GM12878 (cell line): ENCODE measurements at regions not wholly inside any gene's neighbourhood (a gene's known extent, or its start where the extent isn't known, plus 50 kb on each side); places are given as distances from the start of the nearest gene placed in this dataset.

Experiments
- ATAC-seq: fragments of 200-7000 bp; cut with Tn5 transposase; 3 replicates; pipeline ENCODE4 v1.9.1; 2020; ENCODE audit warnings: mild to moderate bottlenecking, moderate library complexity
- BruUV-seq: library from RNA; stranded (reverse); fragments of 400-500 nt; replicated peaks from 2 replicates; lab custom pipeline; 2021; lab: Mats Ljungman, UMichigan
- CTCF ChIA-PET: fragments of 300-600 bp; sonication (Branson Sonifier 250); formaldehyde crosslinking; extraction: SDS; loops from one replicate; lab custom pipeline; 2021; ENCODE audit warnings: inconsistent platforms; lab: Yijun Ruan, JAX
- POLR2A ChIA-PET: fragments of 350-600 bp; formaldehyde crosslinking; extraction: SDS; loops from one replicate; lab custom pipeline; 2021; ENCODE audit warnings: inconsistent platforms; lab: Charles Lee
- RAD21 ChIA-PET: fragments of 300-600 bp; sonication (Branson Sonifier 250); formaldehyde crosslinking; loops from one replicate; lab custom pipeline; 2023; ENCODE audit warnings: antibody characterized with exemption; ENCODE audit not compliant: unreplicated experiment; lab: Charles Lee
- SMC1A ChIA-PET: fragments of 300-600 bp; sonication (Branson Sonifier 250); formaldehyde crosslinking; loops from one replicate; lab custom pipeline; 2023; ENCODE audit not compliant: unreplicated experiment, uncharacterized antibody; lab: Charles Lee
- DNase-seq: peaks from one replicate; pipeline ENCODE4 v3.0.0-alpha.2; 2011; ENCODE audit warnings: low read depth, low spot score
- FAIRE-seq: peaks from 3 replicates; lab custom pipeline; 2011; peaks lifted over from hg19 to GRCh38; lab: Jason Lieb, UNC
- H2AFZ ChIP-seq: 2 replicates; pipeline ENCODE4 v1.6.0; 2011; ENCODE audit warnings: low read depth, low read length, control low read depth; ENCODE audit not compliant: control insufficient read depth
- H3K27ac ChIP-seq: 2 replicates; pipeline ENCODE4 v1.5.1; 2011; ENCODE audit warnings: control low read depth; ENCODE audit not compliant: control insufficient read depth, insufficient read depth
- H3K27me3 ChIP-seq, 2 experiments: replicated peaks in 1 of 2; 2 replicates each; pipeline versions ENCODE4 v1.6.0 to v1.6.1; 2011; ENCODE audit warnings: low read length in 1 of 2; ENCODE audit not compliant: control insufficient read depth in 2 of 2, insufficient read depth in 2 of 2
- H3K36me3 ChIP-seq, 2 experiments: 2 replicates each; pipeline ENCODE4 v1.5.1; 2011; ENCODE audit warnings: low read length in 1 of 2; ENCODE audit not compliant: control insufficient read depth in 2 of 2, insufficient read depth in 2 of 2
- H3K4me1 ChIP-seq: 2 replicates; pipeline ENCODE4 v1.6.1; 2011; ENCODE audit warnings: mild to moderate bottlenecking, low read length, moderate library complexity, mixed read lengths; ENCODE audit not compliant: control insufficient read depth, insufficient read depth
- H3K4me2 ChIP-seq: 2 replicates; pipeline ENCODE4 v1.6.0; 2011; ENCODE audit warnings: control low read depth; ENCODE audit not compliant: control insufficient read depth, insufficient read depth
- H3K4me3 ChIP-seq: fragments of 200-600 bp; sonication (generic); 2 replicates; pipeline ENCODE4 v1.5.1; 2016
- H3K79me2 ChIP-seq: 2 replicates; pipeline ENCODE4 v1.6.0; 2011; ENCODE audit warnings: low read length; ENCODE audit not compliant: control insufficient read depth, insufficient read depth
- H3K9ac ChIP-seq: 2 replicates; pipeline ENCODE4 v1.8.0; 2011; ENCODE audit warnings: low read length, control low read depth, mixed read lengths; ENCODE audit not compliant: control insufficient read depth, insufficient read depth
- H3K9me3 ChIP-seq: replicated peaks from 3 replicates; pipeline ENCODE4 v1.5.1; 2011; ENCODE audit warnings: mild to moderate bottlenecking, low read length; ENCODE audit not compliant: control insufficient read depth, insufficient read depth
- H4K20me1 ChIP-seq: 2 replicates; pipeline ENCODE4 v1.6.0; 2011; ENCODE audit not compliant: control insufficient read depth, insufficient read depth
- FOXM1 ChIP-seq: IDR thresholded peaks from 2 replicates; pipeline ENCODE4 v1.6.1; 2012; ENCODE audit warnings: low read depth, mild to moderate bottlenecking, inconsistent platforms, low read length, moderate library complexity
- HDAC6 ChIP-seq: fragments of 200-600 bp; sonication (generic); IDR thresholded peaks from one replicate; pipeline ENCODE4 v1.8.0; 2017; ENCODE audit warnings: antibody characterized with exemption; ENCODE audit not compliant: unreplicated experiment
- HSF1 ChIP-seq: fragments of 150-350 bp; IDR thresholded peaks from 2 replicates; pipeline ENCODE4 v1.6.1; 2014; ENCODE audit warnings: mild to moderate bottlenecking, low read depth, low read length
- SIN3A ChIP-seq: IDR thresholded peaks from 2 replicates; pipeline ENCODE4 v1.6.1; 2012; ENCODE audit warnings: low read depth, low read length, improper control_type of control experiment
- SIX5 ChIP-seq: IDR thresholded peaks from 2 replicates; pipeline ENCODE4 v1.6.1; 2011; ENCODE audit warnings: mild to moderate bottlenecking, low read depth, low read length, moderate library complexity; ENCODE audit not compliant: severe bottlenecking
- SRF ChIP-seq, 2 experiments: IDR thresholded peaks; 2 replicates each; pipeline ENCODE4 v1.6.1; 2011; ENCODE audit warnings: low read depth in 2 of 2, low read length in 2 of 2, mild to moderate bottlenecking in 1 of 2, moderate library complexity in 1 of 2
- ZNF687 ChIP-seq: fragments of 450-650 bp; IDR thresholded peaks from 2 replicates; pipeline ENCODE4 v1.6.1; 2017; ENCODE audit warnings: mild to moderate bottlenecking, moderate library complexity
- WGBS: methylation state at CpG from one replicate; pipeline ENCODE4 v1.1.6; 2016; ENCODE audit warnings: low lambda C conversion rate; ENCODE audit not compliant: insufficient replicate concordance, insufficient coverage; ENCODE audit errors: missing lambda C conversion rate; 5-methylcytosine and 5-hydroxymethylcytosine counted together
- in situ Hi-C: fragments of 300-500 bp; cut with MboI; formaldehyde crosslinking; loops from 9 replicates; pipeline ENCODE4 v1.14.3; 2018; ENCODE audit warnings: mixed read lengths
- intact Hi-C: fragments of 100-400 bp; cut with micrococcal nuclease; formaldehyde crosslinking; loops from one replicate; pipeline ENCODE4 v1.14.2; 2022; ENCODE audit not compliant: unreplicated experiment

GRCh38 chr20:24817351-24817750 lies 131.7 kb upstream of the CST7 start (continued):
- TF ChIP-seq ZNF687: no peak
- TF ChIP-seq SRF (IDR thresholded peaks at IDR 0.05; ENCODE audit: low read depth in 2 of 2, low read length in 2 of 2): no peak
- no peak for TF ChIP-seq HDAC6
- TF ChIP-seq FOXM1: no peak

GRCh38 chr20:24818056-24818455 lies 131.0 kb upstream of the CST7 start:
- in situ Hi-C loops: no loop called here
- H3K36me3 ChIP-seq: no peaks in the 10 kb centered on the region
- no peak overlapping the region for H3K9ac ChIP-seq
- H3K4me3 ChIP-seq: no peak overlapping the region
- H3K9me3 ChIP-seq: no peaks in the 10 kb centered on the region
- POLR2A ChIA-PET: no interaction called here
- H3K4me1 ChIP-seq: peaks cover 4% of the 10 kb centered on the region
- FAIRE-seq: no peak
- DNase-seq: no peak
- SMC1A ChIA-PET: no interaction called here
- no peak for ATAC-seq
- no peak overlapping the region for H3K27ac ChIP-seq
- WGBS: 39% methylated on average over 5 of the region's 5 CpGs
- no peaks in the 10 kb centered on the region for H4K20me1 ChIP-seq
- no peaks in the 10 kb centered on the region; a peak in 1 of 4 replicates for H3K27me3 ChIP-seq
- H3K79me2 ChIP-seq: no peaks in the 10 kb centered on the region
- H3K4me2 ChIP-seq: no peak overlapping the region
- CTCF ChIA-PET: no interaction called here
- no peak overlapping the region for H2AFZ ChIP-seq
- no peak for TF ChIP-seq HSF1
- TF ChIP-seq SIX5: no peak
- no peak for TF ChIP-seq HDAC6
- no peak for TF ChIP-seq SIN3A
- TF ChIP-seq, all 136 proteins: peak for 0
- no TSS peak for BruUV-seq
- RAD21 ChIA-PET: no interaction called here
- intact Hi-C loops: no loop called here
